CD4-positive, alpha-beta T cell treated with Interleukin-2 at 100 ng/mL for 4 hours (primary cell): ENCODE measurements at regions not wholly inside any gene's neighbourhood (a gene's known extent, or its start where the extent isn't known, plus 50 kb on each side); places are given as distances from the start of the nearest gene placed in this dataset.
A peak's percentile ranks its signal among the peaks of the same experiment; 100 is the strongest.
"Not testable (repeated sequence)": the region's sequence is repeated elsewhere in the genome, so short reads cannot be mapped to it uniquely, and the experiment has no call there.

Experiments
- DNase-seq: peaks from one replicate; pipeline ENCODE4 v3.0.0-alpha.2; 2020; ENCODE audit warnings: low spot score

DNA sequence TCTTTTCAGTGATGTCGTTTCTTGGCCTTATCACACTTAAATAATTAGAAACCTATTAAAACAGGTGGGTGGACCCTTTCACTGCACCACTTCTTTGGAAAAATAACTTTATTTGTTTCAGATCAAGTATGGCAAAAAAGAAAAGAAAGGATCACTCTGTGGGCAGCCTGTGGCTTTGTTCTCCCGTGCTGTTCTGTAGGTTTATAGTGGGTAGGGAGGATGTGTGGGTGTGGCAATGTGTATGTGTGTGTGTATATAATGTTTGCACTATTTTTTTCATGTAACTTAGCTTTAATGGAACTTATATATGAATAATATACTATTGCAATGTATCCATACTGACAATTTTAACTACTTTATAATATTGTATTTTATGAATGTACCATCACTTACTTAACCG is 85.9 kb downstream of the ACTBL2 start:
- no peak for DNase-seq

- no peak for DNase-seq
Measured at GRCh38 chr5:57394421-57395210, 88.0 kb downstream of the ACTBL2 start.

GRCh38 chr5:57386958-57387357 is 95.7 kb downstream of the ACTBL2 start:
- DNase-seq: no peak

GRCh38 chr5:57383093-57383861 is 99.3 kb downstream of the ACTBL2 start:
- peak; percentile 34 for DNase-seq

DNA sequence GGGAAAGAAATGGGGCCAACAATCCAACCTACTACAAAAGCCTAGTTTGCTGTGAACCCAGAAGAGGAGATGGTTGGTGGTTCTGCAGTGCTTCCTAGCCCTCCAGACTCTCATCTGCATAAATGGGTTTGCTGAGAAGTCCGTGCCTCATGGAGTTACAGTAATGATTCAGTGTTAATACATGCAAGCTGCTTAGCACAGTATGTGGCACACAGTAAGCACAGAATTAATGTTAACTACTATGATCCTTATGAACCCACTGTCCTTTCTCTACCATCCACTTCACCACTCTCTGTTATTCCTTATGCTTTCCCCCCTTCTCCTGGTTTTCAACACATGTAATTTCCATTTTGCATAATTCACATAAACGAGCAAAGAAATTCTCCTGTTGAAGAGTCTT is 100.0 kb downstream of the ACTBL2 start:
- DNase-seq: no peak

- DNase-seq: no peak
Measured at GRCh38 chr5:57370376-57370775, 112.2 kb downstream of the ACTBL2 start.

DNA sequence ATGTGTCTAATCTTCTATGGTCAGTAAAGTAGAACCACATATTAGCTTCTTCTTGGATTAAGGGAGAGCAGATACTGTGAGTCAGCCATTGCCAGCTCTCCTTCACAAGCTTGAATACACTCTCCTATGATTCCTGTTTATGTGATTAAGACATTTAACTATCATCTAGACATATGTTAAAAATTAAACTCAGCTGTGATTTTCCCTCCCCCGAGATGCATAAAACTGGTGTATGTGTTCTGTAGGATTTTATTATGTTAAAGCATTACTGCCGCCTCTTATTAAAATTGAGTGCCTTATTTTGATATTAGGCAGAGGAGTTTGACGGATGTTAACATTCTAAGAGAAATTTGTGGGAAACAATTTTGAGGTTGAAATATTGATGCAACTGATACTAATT is 114.6 kb downstream of the ACTBL2 start:
- DNase-seq: no peak

DNA sequence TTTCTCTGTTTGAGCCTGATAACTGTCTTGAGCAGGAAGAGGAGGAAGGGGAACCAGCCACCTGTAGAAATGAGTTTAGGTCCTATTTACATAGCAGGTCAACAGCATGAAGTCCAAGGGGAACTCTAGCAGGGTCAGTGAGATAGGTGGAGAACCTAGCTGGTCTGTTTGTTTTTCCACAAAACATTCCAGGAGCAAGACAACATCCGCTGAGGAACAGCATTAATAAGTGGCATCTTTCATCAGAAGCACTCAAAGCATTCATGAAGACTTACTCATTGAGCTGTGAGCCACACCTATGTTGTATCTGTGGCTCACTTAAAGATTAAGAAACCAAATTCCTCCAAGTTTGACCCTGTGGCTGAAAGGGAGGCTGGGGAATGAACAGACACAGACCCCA is 115.9 kb downstream of the ACTBL2 start:
- DNase-seq: no peak

- DNase-seq: no peak
Measured at GRCh38 chr5:57362951-57363350, 119.7 kb downstream of the ACTBL2 start.

DNA sequence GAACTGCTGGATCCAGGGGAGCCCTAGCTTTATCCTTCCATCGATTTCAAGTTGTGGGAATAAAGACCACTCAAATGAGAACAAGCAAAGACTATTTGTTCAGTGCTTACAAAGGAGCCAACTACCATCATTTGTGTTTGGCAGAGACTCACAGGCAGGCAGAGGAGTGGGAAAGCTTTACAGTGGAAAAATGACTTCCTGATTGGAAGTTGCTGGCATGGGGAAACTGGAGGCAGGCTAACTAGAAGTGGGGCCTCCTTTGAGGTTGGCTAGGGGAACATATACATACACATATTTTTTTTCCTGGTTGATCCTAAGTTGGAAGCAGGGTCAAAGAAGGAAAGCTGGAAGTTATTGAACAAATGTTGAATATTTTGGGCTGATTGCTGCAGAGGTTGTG is 121.7 kb downstream of the ACTBL2 start:
- no peak for DNase-seq

GRCh38 chr5:57358796-57359592 is 123.6 kb downstream of the ACTBL2 start:
- DNase-seq: no peak

DNA sequence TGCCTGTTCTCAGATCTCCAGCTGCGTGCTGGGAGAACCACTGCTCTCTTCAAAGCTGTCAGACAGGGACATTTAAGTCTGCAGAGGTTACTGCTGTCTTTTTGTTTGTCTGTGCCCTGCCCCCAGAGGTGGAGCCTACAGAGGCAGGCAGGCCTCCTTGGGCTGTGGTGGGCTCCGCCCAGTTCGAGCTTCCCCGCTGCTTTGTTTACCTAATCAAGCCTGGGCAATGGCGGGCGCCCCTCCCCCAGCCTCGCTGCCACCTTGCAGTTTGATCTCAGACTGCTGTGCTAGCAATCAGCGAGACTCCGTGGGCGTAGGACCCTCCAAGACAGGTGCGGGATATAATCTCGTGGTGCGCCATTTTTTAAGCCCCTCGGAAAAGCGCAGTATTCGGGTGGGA is 125.8 kb downstream of the ACTBL2 start:
- not testable (repeated sequence) for DNase-seq

- DNase-seq: no peak
Measured at GRCh38 chr5:57349214-57349613, 133.4 kb downstream of the ACTBL2 start.

DNA sequence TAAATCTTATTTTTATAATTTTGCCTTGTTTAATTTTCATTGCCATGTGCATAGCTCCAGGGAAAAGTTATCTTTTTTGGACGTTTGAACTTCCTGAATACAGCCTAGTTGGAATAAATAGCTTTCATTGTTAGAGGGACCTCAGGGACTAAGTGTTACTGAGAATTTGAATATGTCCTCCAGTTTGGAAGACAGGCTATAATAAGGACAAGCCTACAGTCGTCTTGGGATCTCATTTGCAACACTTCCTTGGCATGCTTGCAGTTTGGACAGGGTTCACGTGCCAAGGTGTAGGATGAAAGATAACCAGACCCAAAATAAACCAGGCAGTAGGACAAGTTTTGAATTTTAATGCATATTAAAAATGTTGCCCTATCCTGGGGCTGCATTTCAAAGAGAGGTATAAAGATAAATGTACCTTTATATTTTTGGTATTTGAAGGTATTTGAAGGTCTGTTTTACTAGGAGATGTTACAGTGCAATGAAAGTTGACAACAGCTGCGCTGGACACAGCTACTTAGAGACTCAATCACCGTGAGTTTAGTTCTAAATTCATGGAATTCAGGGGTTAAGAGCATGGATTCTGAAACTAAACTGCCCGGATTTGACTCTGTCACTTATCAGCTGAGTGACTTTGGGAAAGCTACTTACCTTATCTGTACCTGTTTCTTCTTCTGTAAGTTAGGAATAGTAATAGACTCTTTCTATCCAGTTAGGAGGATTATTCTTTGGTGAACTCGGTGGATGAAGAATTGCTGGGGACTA is 134.1 kb downstream of the ACTBL2 start:
- no peak for DNase-seq

DNA sequence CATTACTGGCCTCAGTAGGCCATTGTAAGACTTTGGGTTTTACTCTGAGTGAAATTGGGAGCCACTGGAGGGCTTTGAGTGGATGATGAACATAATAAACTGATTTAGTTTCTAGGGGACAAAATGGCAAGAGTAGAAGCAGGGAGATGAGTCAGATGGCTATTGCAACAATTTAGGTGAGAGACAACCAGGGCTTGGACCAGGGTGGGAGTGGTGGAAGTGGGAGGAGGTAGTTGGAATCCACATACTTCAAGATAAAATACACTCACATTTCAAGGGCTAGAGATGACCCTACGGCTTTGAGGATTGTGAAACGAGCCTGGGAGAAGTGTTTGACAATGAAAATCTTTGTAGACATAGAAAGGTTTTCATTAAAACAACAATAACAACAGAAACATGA is 136.3 kb downstream of the ACTBL2 start:
- DNase-seq: no peak

DNA sequence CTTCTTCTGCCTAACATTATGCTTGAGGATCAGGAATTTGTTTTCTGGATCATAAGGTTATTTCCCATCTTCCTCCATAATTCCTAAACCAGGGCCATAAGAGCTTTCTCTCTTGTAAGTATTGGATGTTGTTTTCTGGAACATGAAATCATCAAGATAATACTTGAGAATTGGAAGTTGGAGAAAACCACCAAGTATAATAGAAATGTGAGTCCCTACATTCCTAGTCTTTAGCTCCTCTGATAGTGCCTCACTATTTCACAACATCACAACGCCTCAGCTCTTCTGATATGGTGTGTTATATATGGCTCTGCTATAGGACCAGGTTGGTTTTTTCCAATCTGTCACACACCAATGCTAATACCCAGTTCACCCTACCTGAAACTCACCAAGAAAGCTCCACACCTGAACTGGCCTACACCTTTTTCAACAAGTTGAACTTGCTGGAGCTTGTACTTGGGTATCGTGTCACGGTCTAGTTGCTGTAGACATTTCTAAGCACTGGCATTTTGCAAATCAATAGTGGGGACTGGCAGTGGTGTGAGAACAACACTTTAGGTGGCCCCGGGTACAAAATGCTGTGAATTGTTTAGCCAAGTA is 141.1 kb downstream of the ACTBL2 start:
- no peak for DNase-seq

- DNase-seq: no peak
Measured at GRCh38 chr5:57340681-57341080, 141.9 kb downstream of the ACTBL2 start.

DNA sequence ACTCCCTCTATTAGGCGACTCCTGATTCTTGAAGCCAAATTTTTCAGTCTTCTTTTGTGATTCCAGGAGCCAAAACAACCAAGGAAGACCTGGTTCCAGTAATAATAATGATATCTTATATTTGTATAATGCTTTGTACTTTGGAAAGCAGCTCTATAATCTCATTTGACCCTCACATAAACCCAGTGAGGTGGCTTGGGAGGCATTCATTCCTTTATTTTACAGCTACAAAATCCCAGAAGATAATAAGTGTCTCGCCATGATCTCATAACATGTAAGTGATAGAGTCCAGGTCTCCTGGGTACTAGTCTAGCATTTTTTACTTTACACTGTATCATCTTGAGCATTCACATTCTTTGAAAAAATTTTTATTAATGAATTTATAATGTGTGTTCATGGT is 143.1 kb downstream of the ACTBL2 start:
- DNase-seq: no peak

- no peak for DNase-seq
Measured at GRCh38 chr5:57338868-57339340, 143.7 kb downstream of the ACTBL2 start.

DNA sequence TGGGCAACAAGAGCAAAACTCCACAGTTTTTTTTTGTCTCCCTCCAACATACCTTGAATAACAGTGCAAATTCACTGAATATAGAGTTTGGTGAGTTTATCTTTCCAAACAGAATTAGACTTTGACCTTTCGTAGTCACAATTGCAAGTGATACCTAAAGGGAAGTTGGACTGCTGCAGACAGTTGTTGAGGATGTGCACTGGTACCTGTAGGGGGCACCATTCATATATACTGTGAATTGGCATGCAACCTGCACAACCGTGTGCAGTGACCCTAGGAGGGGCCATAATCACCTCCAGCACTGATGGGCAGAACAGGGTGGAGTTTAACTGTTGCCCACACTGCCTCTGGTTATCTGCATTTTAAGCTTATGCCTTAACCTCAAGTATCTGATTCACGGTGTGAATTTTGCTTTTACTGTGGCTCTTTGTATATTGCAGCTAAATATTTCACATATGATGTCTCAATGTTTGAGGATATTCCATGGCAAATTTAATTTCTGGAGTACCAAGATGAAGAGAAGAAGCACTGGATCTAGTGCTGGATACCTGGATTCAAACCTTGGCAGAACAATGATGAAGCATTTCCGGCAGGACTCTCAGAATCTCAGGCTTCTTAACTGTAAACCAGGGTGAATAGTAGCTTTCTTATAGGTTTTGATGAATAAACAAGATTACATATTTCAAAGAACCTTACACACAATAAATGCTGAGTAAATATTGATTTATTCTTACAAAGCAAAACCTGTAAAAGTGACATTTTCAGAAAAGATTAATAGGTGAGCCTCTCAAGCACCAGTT is 144.3 kb downstream of the ACTBL2 start:
- no peak for DNase-seq
